ENCODE measurements at regions not wholly inside any gene's neighbourhood (a gene's known extent, or its start where the extent isn't known, plus 50 kb on each side); places are given as distances from the start of the nearest gene placed in this dataset.

DNA sequence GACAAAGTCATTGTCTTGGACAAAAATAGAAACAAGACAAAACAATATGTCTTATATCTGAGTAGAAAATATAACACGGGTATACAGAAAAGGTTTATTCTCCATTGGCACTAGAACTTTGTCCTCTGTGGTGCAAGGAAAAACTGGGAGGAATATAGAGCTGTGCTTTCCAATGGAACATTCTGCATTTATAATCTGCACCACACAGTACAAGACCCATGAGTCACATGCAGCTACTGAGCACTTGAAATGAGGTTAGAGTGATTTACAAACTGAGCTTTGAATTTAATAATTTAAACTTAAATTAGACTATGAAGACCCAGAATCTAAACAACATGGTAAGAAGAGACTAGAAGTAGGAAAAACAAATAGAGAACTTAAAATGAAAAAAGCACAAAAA, 86.1 kb downstream of the RAP2A start:
- H3K4me3 ChIP-seq (ENCODE audit: low read depth, low read length), result no peak overlapping the region
- TF ChIP-seq, protein P1, sequence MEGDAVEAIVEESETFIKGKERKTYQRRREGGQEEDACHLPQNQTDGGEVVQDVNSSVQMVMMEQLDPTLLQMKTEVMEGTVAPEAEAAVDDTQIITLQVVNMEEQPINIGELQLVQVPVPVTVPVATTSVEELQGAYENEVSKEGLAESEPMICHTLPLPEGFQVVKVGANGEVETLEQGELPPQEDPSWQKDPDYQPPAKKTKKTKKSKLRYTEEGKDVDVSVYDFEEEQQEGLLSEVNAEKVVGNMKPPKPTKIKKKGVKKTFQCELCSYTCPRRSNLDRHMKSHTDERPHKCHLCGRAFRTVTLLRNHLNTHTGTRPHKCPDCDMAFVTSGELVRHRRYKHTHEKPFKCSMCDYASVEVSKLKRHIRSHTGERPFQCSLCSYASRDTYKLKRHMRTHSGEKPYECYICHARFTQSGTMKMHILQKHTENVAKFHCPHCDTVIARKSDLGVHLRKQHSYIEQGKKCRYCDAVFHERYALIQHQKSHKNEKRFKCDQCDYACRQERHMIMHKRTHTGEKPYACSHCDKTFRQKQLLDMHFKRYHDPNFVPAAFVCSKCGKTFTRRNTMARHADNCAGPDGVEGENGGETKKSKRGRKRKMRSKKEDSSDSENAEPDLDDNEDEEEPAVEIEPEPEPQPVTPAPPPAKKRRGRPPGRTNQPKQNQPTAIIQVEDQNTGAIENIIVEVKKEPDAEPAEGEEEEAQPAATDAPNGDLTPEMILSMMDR (IDR thresholded peaks at IDR 0.05; ENCODE audit: borderline replicate concordance, insufficient read depth, low read depth, low read length), result no peak

DNA sequence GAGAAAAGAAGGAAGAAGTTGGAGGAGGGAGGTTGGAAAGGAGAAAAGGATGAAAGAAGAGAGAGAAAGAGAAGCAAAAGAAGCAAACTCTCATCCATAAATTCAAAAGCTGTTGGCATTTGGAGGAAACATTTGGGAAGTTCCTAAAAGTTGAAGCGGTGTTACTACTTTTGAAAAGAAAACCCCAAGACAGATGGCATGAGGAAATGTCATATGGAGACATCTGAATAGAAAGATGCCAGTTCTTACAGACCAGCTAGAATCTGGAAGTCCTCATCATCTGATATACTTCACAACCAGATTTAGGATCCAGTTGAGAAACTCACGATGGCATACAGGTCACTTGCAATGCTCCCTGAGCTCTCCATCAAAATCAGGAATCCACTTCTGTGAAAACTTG, 86.9 kb downstream of the RAP2A start:
- H3K4me3 ChIP-seq (ENCODE audit: low read depth, low read length), result no peak overlapping the region
- TF ChIP-seq, protein P1 (IDR thresholded peaks at IDR 0.05; ENCODE audit: borderline replicate concordance, insufficient read depth, low read depth, low read length), result no peak

DNA sequence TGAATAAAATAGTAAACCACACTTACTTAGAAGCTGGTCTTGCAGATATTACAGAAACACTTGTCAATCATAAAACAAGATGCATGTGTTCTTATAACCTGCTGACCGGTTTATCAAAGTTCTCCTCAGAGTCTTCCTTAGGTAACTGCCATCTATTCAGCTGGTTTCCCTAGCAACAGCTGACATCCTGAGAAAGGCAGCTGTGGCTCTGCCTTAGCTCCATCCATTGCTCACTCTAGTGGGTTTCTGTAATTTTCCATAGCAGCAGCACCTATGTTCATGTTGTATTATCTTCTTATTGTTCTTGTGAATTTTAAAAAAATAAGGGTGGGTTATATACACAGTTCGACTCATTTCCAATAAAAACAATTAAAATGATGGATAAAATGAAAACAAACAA, 87.8 kb downstream of the RAP2A start:
- H3K4me3 ChIP-seq (ENCODE audit: low read depth, low read length), result no peak overlapping the region
- TF ChIP-seq, protein P1 (IDR thresholded peaks at IDR 0.05; ENCODE audit: borderline replicate concordance, insufficient read depth, low read depth, low read length), result no peak

DNA sequence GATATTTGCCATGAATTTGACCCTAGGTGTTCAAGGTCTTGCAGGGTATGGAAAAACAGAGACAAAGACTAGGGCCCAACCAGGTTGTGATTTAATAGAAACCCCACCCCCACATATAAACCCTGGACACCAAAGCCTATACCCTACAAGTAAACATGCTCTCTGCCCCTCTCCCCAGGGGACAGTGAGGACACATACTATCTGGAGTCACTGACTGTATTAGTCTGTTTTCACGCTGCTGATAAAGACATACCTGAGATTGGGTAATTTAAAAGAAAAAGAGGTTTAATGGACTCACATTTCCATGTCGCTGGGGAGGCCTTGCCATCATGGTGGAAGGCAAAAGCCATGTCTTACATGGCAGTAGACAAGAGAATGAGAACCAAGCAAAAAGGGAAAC, 88.3 kb downstream of the RAP2A start:
- H3K4me3 ChIP-seq (ENCODE audit: low read depth, low read length), result no peak overlapping the region
- TF ChIP-seq, protein P1 (IDR thresholded peaks at IDR 0.05; ENCODE audit: borderline replicate concordance, insufficient read depth, low read depth, low read length), result no peak

DNA sequence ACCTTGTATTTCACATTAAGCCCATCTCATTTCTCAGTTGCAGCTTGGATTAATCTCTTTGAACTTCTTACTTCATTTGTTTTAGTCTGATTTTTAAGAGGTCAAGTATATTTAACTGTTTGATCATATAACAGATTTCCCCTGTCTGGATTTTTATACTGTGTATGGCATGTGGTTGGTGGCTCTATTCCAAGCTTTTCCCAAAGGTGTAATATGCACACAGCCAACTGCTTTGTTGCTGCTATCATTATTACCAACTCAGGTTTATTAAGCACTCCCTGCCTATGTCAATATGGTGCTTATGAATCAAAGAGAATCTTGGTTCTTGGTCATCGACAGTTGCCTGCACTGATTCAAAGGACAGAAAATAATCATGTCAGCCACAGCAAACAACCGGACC, 92.6 kb downstream of the RAP2A start:
- H3K4me3 ChIP-seq (ENCODE audit: low read depth, low read length), result no peak overlapping the region
- TF ChIP-seq, protein P1 (IDR thresholded peaks at IDR 0.05; ENCODE audit: borderline replicate concordance, insufficient read depth, low read depth, low read length), result no peak

DNA sequence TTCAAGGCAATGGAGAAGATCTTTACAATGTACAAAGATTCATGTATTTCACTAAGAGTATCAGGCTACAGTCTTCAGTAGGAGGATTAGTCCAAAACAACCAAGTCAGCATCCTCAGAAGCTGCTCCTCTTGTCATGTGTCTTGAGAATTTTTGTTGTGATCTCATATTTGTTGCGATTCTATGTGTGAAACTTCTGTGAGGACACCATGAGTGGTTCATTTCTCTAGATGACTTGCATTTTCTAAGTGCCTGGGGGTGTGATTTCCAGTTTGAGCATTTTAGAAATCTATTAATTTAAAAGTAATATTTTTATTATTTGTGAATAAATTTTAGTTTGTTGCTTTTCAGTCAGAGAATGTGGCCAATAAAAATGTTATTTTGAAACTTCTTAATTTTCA, 94.5 kb downstream of the RAP2A start:
- H3K4me3 ChIP-seq (ENCODE audit: low read depth, low read length), result no peak overlapping the region
- TF ChIP-seq, protein P1 (IDR thresholded peaks at IDR 0.05; ENCODE audit: borderline replicate concordance, insufficient read depth, low read depth, low read length), result no peak

DNA sequence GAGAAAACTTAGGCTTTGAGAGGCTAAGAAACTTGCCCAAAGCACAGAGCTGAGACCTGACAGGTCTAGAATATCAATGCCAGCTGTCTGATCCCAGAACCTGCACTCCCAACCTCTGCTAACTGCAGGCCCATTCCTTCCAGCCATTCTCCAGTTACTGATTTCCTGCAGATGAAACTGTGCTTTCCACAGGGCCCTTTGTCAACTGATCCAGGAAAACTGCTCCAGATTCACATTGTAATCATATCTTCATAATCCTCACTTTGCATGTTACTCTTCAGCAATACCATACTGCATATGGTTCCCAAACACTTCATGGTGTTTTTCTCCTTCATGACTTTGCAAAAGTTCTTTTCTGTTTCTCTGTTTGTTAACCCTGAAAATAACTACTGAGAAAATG, 100.6 kb downstream of the RAP2A start:
- TF ChIP-seq, protein P1 (IDR thresholded peaks at IDR 0.05; ENCODE audit: borderline replicate concordance, insufficient read depth, low read depth, low read length), result no peak
- no peak overlapping the region for H3K4me3 ChIP-seq (ENCODE audit: low read depth, low read length)
